ENCODE measurements at regions not wholly inside any gene's neighbourhood (a gene's known extent, or its start where the extent isn't known, plus 50 kb on each side); places are given as distances from the start of the nearest gene placed in this dataset.

- no peaks in the 10 kb centered on the region for H3K36me3 ChIP-seq
These were observed 49.9 kb downstream of the CHRM3 start for GRCh38 chr1:239436286-239436685.

GRCh38 chr1:239437822-239438221 is 51.5 kb downstream of the CHRM3 start:
- H3K36me3 ChIP-seq: no peaks in the 10 kb centered on the region
- H3K4me1 ChIP-seq: no peaks in the 10 kb centered on the region
- H3K27ac ChIP-seq: no peak overlapping the region
- H3K27me3 ChIP-seq: no peaks in the 10 kb centered on the region
- no peak overlapping the region for H3K4me3 ChIP-seq
- ATAC-seq (ENCODE audit: low FRiP score in 2 of 2) (no peak), DNase-seq (no peak)
- no peaks in the 10 kb centered on the region for H3K9me3 ChIP-seq
- no peak for TF ChIP-seq POLR2A (IDR thresholded peaks at IDR 0.05)
- no peak for TF ChIP-seq EP300 (IDR thresholded peaks at IDR 0.05)
- no peak for TF ChIP-seq POLR2AphosphoS5 (IDR thresholded peaks at IDR 0.05)
- TF ChIP-seq CTCF (IDR thresholded peaks at IDR 0.05): no peak

More at GRCh38 chr1:239436286-239436685, 49.9 kb downstream of the CHRM3 start:
- Histone ChIP-seq H3K27me3 (no peaks in the 10 kb centered on the region), H3K4me3 (no peak overlapping the region), H3K9me3 (no peaks in the 10 kb centered on the region), H3K4me1 (no peaks in the 10 kb centered on the region), H3K27ac (no peak overlapping the region)
- ATAC-seq (ENCODE audit: low FRiP score in 2 of 2) (no peak), DNase-seq (no peak)
- 83 to 89% methylated on average over 7 of the region's 7 CpGs for WGBS, 2 donors
- no peak for TF ChIP-seq CTCF (IDR thresholded peaks at IDR 0.05)
- no peak for TF ChIP-seq POLR2A (IDR thresholded peaks at IDR 0.05)
- TF ChIP-seq POLR2AphosphoS5 (IDR thresholded peaks at IDR 0.05): no peak
- no peak for TF ChIP-seq EP300 (IDR thresholded peaks at IDR 0.05)

GRCh38 chr1:239438891-239439290 is 52.5 kb downstream of the CHRM3 start:
- DNase-seq: no peak
- Histone ChIP-seq H3K9me3 (no peaks in the 10 kb centered on the region), H3K4me3 (no peak overlapping the region), H3K36me3 (no peaks in the 10 kb centered on the region), H3K27me3 (no peaks in the 10 kb centered on the region), H3K27ac (no peak overlapping the region), H3K4me1 (no peaks in the 10 kb centered on the region)
- ATAC-seq (ENCODE audit: low FRiP score in 2 of 2): no peak
- WGBS, 2 donors: 88 to 94% methylated on average over 1 of the region's 1 CpG
- no peak for TF ChIP-seq POLR2A (IDR thresholded peaks at IDR 0.05)
- no peak for TF ChIP-seq CTCF (IDR thresholded peaks at IDR 0.05)

GRCh38 chr1:239443361-239443760 is 57.0 kb downstream of the CHRM3 start:
- ATAC-seq (ENCODE audit: low FRiP score in 2 of 2) (no peak), DNase-seq (no peak)
- Histone ChIP-seq H3K36me3 (no peaks in the 10 kb centered on the region), H3K4me1 (peaks cover 0 to 4% (median 0%) of the 10 kb centered on the region in 4 donors), H3K27me3 (no peaks in the 10 kb centered on the region), H3K4me3 (no peak overlapping the region), H3K27ac (no peak overlapping the region), H3K9me3 (no peaks in the 10 kb centered on the region)
- no peak for TF ChIP-seq CTCF (IDR thresholded peaks at IDR 0.05)
- TF ChIP-seq POLR2AphosphoS5 (IDR thresholded peaks at IDR 0.05): no peak
- no peak for TF ChIP-seq POLR2A (IDR thresholded peaks at IDR 0.05)
- no peak for TF ChIP-seq EP300 (IDR thresholded peaks at IDR 0.05)
- 61 to 69% methylated on average over 5 of the region's 5 CpGs for WGBS, 2 donors

- DNase-seq (no peak), ATAC-seq (ENCODE audit: low FRiP score in 2 of 2) (no peak)
- Histone ChIP-seq H3K9me3 (no peaks in the 10 kb centered on the region), H3K4me3 (no peak overlapping the region), H3K27me3 (no peaks in the 10 kb centered on the region), H3K27ac (no peak overlapping the region), H3K36me3 (no peaks in the 10 kb centered on the region), H3K4me1 (peaks cover 0 to 4% (median 0%) of the 10 kb centered on the region in 4 donors)
- no peak for TF ChIP-seq POLR2A (IDR thresholded peaks at IDR 0.05)
- TF ChIP-seq POLR2AphosphoS5 (IDR thresholded peaks at IDR 0.05): no peak
- no peak for TF ChIP-seq EP300 (IDR thresholded peaks at IDR 0.05)
- no peak for TF ChIP-seq CTCF (IDR thresholded peaks at IDR 0.05)
These were observed 60.2 kb downstream of the CHRM3 start for GRCh38 chr1:239446611-239447010.
